GM18502 (cell line): ENCODE measurements at regions not wholly inside any gene's neighbourhood (a gene's known extent, or its start where the extent isn't known, plus 50 kb on each side); places are given as distances from the start of the nearest gene placed in this dataset.
"Not testable (repeated sequence)": the region's sequence is repeated elsewhere in the genome, so short reads cannot be mapped to it uniquely, and the experiment has no call there.

Experiments
- ATAC-seq: cut with Tn5 transposase; IDR thresholded peaks from one replicate; pipeline ENCODE4 v1.9.1; 2021; ENCODE audit warnings: mild to moderate bottlenecking; ENCODE audit not compliant: unreplicated experiment, poor library complexity

GRCh38 chr7:125336326-125336725 is 406.7 kb upstream of the POT1 start:
- no peak for ATAC-seq

GRCh38 chr7:125326666-125327255 is 397.1 kb upstream of the POT1 start:
- ATAC-seq, result no peak

GRCh38 chr7:125316466-125316865 is 386.8 kb upstream of the POT1 start:
- no peak for ATAC-seq

- no peak for ATAC-seq
Observed at GRCh38 chr7:125299003-125299765, 369.6 kb upstream of the POT1 start.

GRCh38 chr7:125279961-125280360 is 350.3 kb upstream of the POT1 start:
- ATAC-seq, result no peak

- ATAC-seq, result no peak
Observed at GRCh38 chr7:125278318-125278717, 348.7 kb upstream of the POT1 start.

- not testable (repeated sequence) for ATAC-seq
Observed at GRCh38 chr7:125274742-125275141, 345.1 kb upstream of the POT1 start.

GRCh38 chr7:125264174-125264856 is 334.7 kb upstream of the POT1 start:
- not testable (repeated sequence) for ATAC-seq

- ATAC-seq, result not testable (repeated sequence)
Observed at GRCh38 chr7:125258876-125259417, 329.3 kb upstream of the POT1 start.

- no peak for ATAC-seq
Observed at GRCh38 chr7:125257617-125258016, 328.0 kb upstream of the POT1 start.

- ATAC-seq, result no peak
Observed at GRCh38 chr7:125256446-125256845, 326.8 kb upstream of the POT1 start.

- ATAC-seq, result no peak
Observed at GRCh38 chr7:125255810-125256209, 326.2 kb upstream of the POT1 start.

GRCh38 chr7:125254566-125254965 is 324.9 kb upstream of the POT1 start:
- ATAC-seq, result no peak

- ATAC-seq, result no peak
Observed at GRCh38 chr7:125253452-125254190, 324.0 kb upstream of the POT1 start.

- no peak for ATAC-seq
Observed at GRCh38 chr7:125247514-125248098, 318.0 kb upstream of the POT1 start.

- ATAC-seq, result no peak
Observed at GRCh38 chr7:125246706-125247105, 317.1 kb upstream of the POT1 start.

GRCh38 chr7:125241548-125241947 is 311.9 kb upstream of the POT1 start:
- no peak for ATAC-seq

GRCh38 chr7:125222596-125222995 is 293.0 kb upstream of the POT1 start:
- no peak for ATAC-seq

- ATAC-seq, result no peak
Observed at GRCh38 chr7:125218076-125218475, 288.5 kb upstream of the POT1 start.

- ATAC-seq, result no peak
Observed at GRCh38 chr7:125201002-125201401, 271.4 kb upstream of the POT1 start.
